HL-60 (cell line): ENCODE measurements at regions not wholly inside any gene's neighbourhood (a gene's known extent, or its start where the extent isn't known, plus 50 kb on each side); places are given as distances from the start of the nearest gene placed in this dataset.

Experiments used
- DNase-seq, 2 experiments: peaks; one replicate each; pipeline ENCODE4 v3.0.0-alpha.2; 2010 to 2020; ENCODE audit warnings: low read depth in 1 of 2, low spot score in 1 of 2
- H3K27ac ChIP-seq: fragments of 250-450 bp; sonication (Bioruptor Pico); replicated peaks from 2 replicates; pipeline ENCODE4 v1.5.1; 2020; ENCODE audit warnings: mild to moderate bottlenecking, moderate library complexity
- H3K27me3 ChIP-seq: fragments of 250-450 bp; sonication (Bioruptor Pico); 2 replicates; pipeline ENCODE4 v1.5.1; 2021; ENCODE audit warnings: mild to moderate bottlenecking, moderate library complexity; ENCODE audit not compliant: insufficient read depth, poor library complexity, severe bottlenecking
- H3K4me3 ChIP-seq: replicated peaks from 2 replicates; pipeline ENCODE4 v1.5.1; 2011; ENCODE audit warnings: mild to moderate bottlenecking, control low read depth, low read length; ENCODE audit not compliant: insufficient read depth
- CTCF ChIP-seq: IDR thresholded peaks from one replicate; pipeline ENCODE4 v1.5.1; 2011; ENCODE audit warnings: low read length, control low read depth, inconsistent platforms; ENCODE audit not compliant: insufficient read depth
- GABPA ChIP-seq: IDR thresholded peaks from 2 replicates; pipeline ENCODE4 v1.6.1; 2012; ENCODE audit warnings: low read depth
- POLR2AphosphoS5 ChIP-seq: IDR thresholded peaks from 2 replicates; pipeline ENCODE4 v1.6.1; 2012; ENCODE audit warnings: low read depth
- REST ChIP-seq: IDR thresholded peaks from 2 replicates; pipeline ENCODE4 v1.6.1; 2012; ENCODE audit warnings: low read depth; ENCODE audit not compliant: insufficient replicate concordance
- SPI1 ChIP-seq: IDR thresholded peaks from 2 replicates; pipeline ENCODE4 v1.6.1; 2012; ENCODE audit warnings: low read depth, mild to moderate bottlenecking, borderline replicate concordance

- no peak overlapping the region for H3K4me3 ChIP-seq
- H3K27ac ChIP-seq: no peak overlapping the region
- no peak for TF ChIP-seq GABPA
- DNase-seq: no peak
- H3K27me3 ChIP-seq: no peaks in the 10 kb centered on the region
Observed at GRCh38 chr10:78997635-78998618, 70.8 kb upstream of the ZMIZ1 start.

DNA sequence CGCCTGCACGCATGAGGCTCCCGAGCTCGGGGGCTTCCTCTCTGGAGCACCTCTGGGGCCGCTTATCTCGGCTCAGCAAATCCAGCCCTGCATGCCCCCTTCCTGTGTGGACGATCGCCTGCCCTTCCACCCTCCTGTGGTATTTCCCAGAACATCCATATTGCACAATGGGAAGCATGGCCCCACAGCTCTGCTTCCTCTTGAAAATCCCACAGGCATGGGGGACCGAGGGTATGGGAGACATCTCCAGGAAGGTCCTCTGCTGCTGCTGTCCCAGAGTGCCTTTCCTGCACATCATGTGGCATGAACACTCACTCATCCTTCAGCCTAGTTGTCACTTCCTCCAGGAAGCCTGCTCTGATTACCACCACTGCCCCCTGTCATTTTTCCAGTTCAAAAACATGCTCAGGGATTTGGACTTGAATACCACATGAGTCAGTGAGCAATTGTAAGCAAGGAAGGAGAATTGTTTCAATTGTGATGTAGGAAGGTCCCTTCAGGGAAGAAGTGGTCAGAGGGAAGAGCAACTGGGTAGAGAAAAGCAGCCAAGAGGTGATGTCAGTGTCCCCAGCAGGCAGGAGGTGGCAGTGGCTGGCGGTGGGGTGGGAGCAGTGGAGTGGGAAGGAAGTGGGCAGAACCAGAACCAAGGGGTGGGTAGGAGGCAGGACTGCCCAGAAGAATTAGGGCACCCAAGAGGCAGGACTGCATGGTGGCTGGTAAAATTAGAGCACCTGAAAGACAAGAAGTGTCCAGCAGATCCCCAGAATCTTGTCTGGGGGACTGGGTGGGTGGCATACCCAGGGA is 67.5 kb upstream of the ZMIZ1 start:
- TF ChIP-seq SPI1 (no peak), CTCF (no peak), REST (no peak), GABPA (no peak), POLR2AphosphoS5 (no peak)
- DNase-seq: peak in 1 of 2 experiments; percentile 36
- H3K27me3 ChIP-seq: no peaks in the 10 kb centered on the region

DNA sequence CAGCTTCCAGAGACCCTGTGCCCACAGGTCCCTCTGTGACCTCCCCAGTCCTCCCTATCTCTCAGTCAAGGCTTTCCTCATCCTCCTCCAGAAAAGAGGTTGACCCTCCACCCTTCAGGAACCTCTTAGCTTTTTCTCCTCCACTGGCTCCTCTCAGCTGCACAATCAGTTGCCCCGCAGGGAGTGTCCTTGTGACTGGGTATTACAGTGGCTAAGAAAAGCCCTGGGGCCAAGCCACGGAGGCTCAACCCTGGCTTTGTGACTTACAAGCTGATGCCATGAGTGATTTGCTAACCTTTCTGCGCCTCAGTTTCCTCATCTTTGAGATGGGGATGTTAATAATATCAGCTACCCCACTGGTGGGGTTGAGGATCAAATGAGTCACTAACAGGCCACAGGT is 66.4 kb upstream of the ZMIZ1 start:
- Histone ChIP-seq H3K27me3 (no peaks in the 10 kb centered on the region), H3K4me3 (no peak overlapping the region), H3K27ac (no peak overlapping the region)
- no peak for DNase-seq
- no peak for TF ChIP-seq GABPA
- TF ChIP-seq POLR2AphosphoS5: no peak
- TF ChIP-seq CTCF: no peak
- TF ChIP-seq REST: no peak
- TF ChIP-seq SPI1: no peak

More for the DNA sequence above, 67.5 kb upstream of the ZMIZ1 start:
- Histone ChIP-seq H3K4me3 (no peak overlapping the region), H3K27ac (no peak overlapping the region)
